ENCODE measurements at regions not wholly inside any gene's neighbourhood (a gene's known extent, or its start where the extent isn't known, plus 50 kb on each side); places are given as distances from the start of the nearest gene placed in this dataset.

GRCh38 chr22:35170716-35171697, 86.3 kb upstream of the HMGXB4 start:
- H3K9ac ChIP-seq (ENCODE audit: extremely low read depth, low read length, poor library complexity, severe bottlenecking), result no peak overlapping the region
- H3K27me3 ChIP-seq (ENCODE audit: control insufficient read depth, insufficient read depth, low read length, poor library complexity, severe bottlenecking), result peaks cover 37% of the 10 kb centered on the region
- Mint-ChIP-seq H3K27me3 (ENCODE audit: insufficient read depth) (peaks cover 46% of the 10 kb centered on the region), H3K27ac (peak overlapping the region; percentile 7), H3K36me3 (ENCODE audit: low read depth) (no peaks in the 10 kb centered on the region), H3K4me1 (peaks cover 22% of the 10 kb centered on the region), H3K4me3 (no peak overlapping the region), H3K9me3 (peaks cover 8% of the 10 kb centered on the region)
- no peak overlapping the region for H3K27ac ChIP-seq (ENCODE audit: low read depth, low read length)
- TF ChIP-seq CTCF (conservative IDR thresholded peaks at IDR 0.05), result no peak
- peak; percentile 61 for DNase-seq
- 78 to 93% methylated on average over 8 to 11 of the region's 11 CpGs for WGBS, 2 experiments (ENCODE audit: insufficient coverage in 1 of 2, insufficient read length in 1 of 2)
- H3K9me3 ChIP-seq (ENCODE audit: control insufficient read depth, low read length), result peaks cover 5% of the 10 kb centered on the region
- H3K4me3 ChIP-seq (ENCODE audit: low read length), result no peak overlapping the region
- H3K4me1 ChIP-seq (ENCODE audit: control insufficient read depth, insufficient read depth, low read length), result no peaks in the 10 kb centered on the region
- H3K36me3 ChIP-seq (ENCODE audit: control insufficient read depth, insufficient read depth, low read length), result no peaks in the 10 kb centered on the region

GRCh38 chr22:35172442-35172841, 84.9 kb upstream of the HMGXB4 start:
- H3K4me1 Mint-ChIP-seq, result peaks cover 22% of the 10 kb centered on the region
- no peak overlapping the region for H3K27ac Mint-ChIP-seq
- peaks cover 12% of the 10 kb centered on the region for H3K9me3 ChIP-seq (ENCODE audit: control insufficient read depth, low read length)
- no peaks in the 10 kb centered on the region for H3K36me3 ChIP-seq (ENCODE audit: control insufficient read depth, insufficient read depth, low read length)
- no peak overlapping the region for H3K9ac ChIP-seq (ENCODE audit: extremely low read depth, low read length, poor library complexity, severe bottlenecking)
- H3K4me1 ChIP-seq (ENCODE audit: control insufficient read depth, insufficient read depth, low read length), result no peaks in the 10 kb centered on the region
- H3K27me3 ChIP-seq (ENCODE audit: control insufficient read depth, insufficient read depth, low read length, poor library complexity, severe bottlenecking), result peaks cover 40% of the 10 kb centered on the region
- no peak overlapping the region for H3K4me3 Mint-ChIP-seq
- H3K27me3 Mint-ChIP-seq (ENCODE audit: insufficient read depth), result peaks cover 52% of the 10 kb centered on the region
- no peak for DNase-seq
- 71 to 89% methylated on average over 2 to 5 of the region's 5 CpGs for WGBS, 2 experiments (ENCODE audit: insufficient coverage in 1 of 2, insufficient read length in 1 of 2)
- H3K27ac ChIP-seq (ENCODE audit: low read depth, low read length), result no peak overlapping the region
- TF ChIP-seq CTCF (conservative IDR thresholded peaks at IDR 0.05), result no peak
- H3K36me3 Mint-ChIP-seq (ENCODE audit: low read depth), result no peaks in the 10 kb centered on the region
- H3K9me3 Mint-ChIP-seq, result peaks cover 7% of the 10 kb centered on the region
- no peak overlapping the region for H3K4me3 ChIP-seq (ENCODE audit: low read length)

GRCh38 chr22:35173655-35174054, 83.6 kb upstream of the HMGXB4 start:
- Histone ChIP-seq H3K36me3 (ENCODE audit: control insufficient read depth, insufficient read depth, low read length) (no peaks in the 10 kb centered on the region), H3K27ac (ENCODE audit: low read depth, low read length) (no peak overlapping the region), H3K9ac (ENCODE audit: extremely low read depth, low read length, poor library complexity, severe bottlenecking) (no peak overlapping the region), H3K4me3 (ENCODE audit: low read length) (no peak overlapping the region), H3K9me3 (ENCODE audit: control insufficient read depth, low read length) (peaks cover 12% of the 10 kb centered on the region), H3K27me3 (ENCODE audit: control insufficient read depth, insufficient read depth, low read length, poor library complexity, severe bottlenecking) (peaks cover 40% of the 10 kb centered on the region), H3K4me1 (ENCODE audit: control insufficient read depth, insufficient read depth, low read length) (no peaks in the 10 kb centered on the region)
- WGBS, 2 experiments (ENCODE audit: insufficient coverage in 1 of 2, insufficient read length in 1 of 2), result 90 to 95% methylated on average over 2 of the region's 2 CpGs
- Mint-ChIP-seq H3K9me3 (peaks cover 7% of the 10 kb centered on the region), H3K27ac (no peak overlapping the region), H3K4me1 (peaks cover 22% of the 10 kb centered on the region), H3K27me3 (ENCODE audit: insufficient read depth) (peaks cover 45% of the 10 kb centered on the region), H3K4me3 (no peak overlapping the region), H3K36me3 (ENCODE audit: low read depth) (no peaks in the 10 kb centered on the region)
- no peak for DNase-seq
- no peak for TF ChIP-seq CTCF (conservative IDR thresholded peaks at IDR 0.05)

Measured in endodermal cell (in vitro differentiated cells).